ENCODE measurements at regions not wholly inside any gene's neighbourhood (a gene's known extent, or its start where the extent isn't known, plus 50 kb on each side); places are given as distances from the start of the nearest gene placed in this dataset.
A peak's percentile ranks its signal among the peaks of the same experiment; 100 is the strongest.

- DNase-seq, result no peak
Observed at GRCh38 chr1:56304975-56305374, 274.4 kb downstream of the PLPP3 start.

GRCh38 chr1:56303805-56304204, 275.6 kb downstream of the PLPP3 start:
- no peak for DNase-seq

GRCh38 chr1:56302878-56303277, 276.5 kb downstream of the PLPP3 start:
- no peak for DNase-seq

DNA sequence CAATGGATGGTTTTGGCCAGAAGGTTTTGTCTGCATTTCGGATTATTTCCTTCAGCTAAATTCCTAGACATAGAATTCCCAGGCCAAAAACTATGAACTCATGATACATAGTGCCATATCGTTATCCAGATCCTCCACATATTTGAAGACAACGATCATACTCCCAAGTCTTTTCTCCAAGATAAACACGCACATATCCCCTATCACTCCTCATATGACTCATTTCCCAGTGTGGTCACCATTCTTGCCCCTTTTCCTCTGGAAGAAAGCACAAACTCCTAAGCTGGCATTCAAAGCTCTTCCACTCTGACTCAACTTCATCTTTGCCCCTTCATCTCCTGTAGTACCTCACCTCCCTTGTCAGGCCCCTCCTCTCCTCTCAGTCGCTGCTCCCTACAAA, 277.6 kb downstream of the PLPP3 start:
- DNase-seq, result no peak

- DNase-seq, result no peak
Observed at GRCh38 chr1:56300836-56301235, 278.5 kb downstream of the PLPP3 start.

- no peak for DNase-seq
Observed at GRCh38 chr1:56298866-56299265, 280.5 kb downstream of the PLPP3 start.

- no peak for DNase-seq
Observed at GRCh38 chr1:56297904-56298303, 281.5 kb downstream of the PLPP3 start.

DNA sequence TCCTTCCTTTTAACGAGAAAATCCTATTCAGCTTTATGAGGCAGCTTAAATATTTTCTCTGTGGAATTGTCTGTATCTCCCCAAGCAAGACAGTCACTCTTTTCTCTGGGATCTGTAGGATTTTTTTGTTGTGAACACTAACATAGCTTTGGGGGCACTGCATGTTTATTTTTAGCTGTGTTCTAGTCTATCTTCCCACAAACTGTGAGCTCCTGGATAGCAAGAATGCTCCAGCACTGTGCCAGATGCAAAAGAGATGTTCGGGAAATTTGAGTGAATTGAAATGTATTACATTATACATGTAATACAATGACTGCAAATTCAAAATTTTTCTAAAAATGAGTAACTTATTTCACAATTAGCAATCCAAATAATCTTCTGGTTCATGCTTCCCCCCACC, 282.2 kb downstream of the PLPP3 start:
- DNase-seq, result no peak

DNA sequence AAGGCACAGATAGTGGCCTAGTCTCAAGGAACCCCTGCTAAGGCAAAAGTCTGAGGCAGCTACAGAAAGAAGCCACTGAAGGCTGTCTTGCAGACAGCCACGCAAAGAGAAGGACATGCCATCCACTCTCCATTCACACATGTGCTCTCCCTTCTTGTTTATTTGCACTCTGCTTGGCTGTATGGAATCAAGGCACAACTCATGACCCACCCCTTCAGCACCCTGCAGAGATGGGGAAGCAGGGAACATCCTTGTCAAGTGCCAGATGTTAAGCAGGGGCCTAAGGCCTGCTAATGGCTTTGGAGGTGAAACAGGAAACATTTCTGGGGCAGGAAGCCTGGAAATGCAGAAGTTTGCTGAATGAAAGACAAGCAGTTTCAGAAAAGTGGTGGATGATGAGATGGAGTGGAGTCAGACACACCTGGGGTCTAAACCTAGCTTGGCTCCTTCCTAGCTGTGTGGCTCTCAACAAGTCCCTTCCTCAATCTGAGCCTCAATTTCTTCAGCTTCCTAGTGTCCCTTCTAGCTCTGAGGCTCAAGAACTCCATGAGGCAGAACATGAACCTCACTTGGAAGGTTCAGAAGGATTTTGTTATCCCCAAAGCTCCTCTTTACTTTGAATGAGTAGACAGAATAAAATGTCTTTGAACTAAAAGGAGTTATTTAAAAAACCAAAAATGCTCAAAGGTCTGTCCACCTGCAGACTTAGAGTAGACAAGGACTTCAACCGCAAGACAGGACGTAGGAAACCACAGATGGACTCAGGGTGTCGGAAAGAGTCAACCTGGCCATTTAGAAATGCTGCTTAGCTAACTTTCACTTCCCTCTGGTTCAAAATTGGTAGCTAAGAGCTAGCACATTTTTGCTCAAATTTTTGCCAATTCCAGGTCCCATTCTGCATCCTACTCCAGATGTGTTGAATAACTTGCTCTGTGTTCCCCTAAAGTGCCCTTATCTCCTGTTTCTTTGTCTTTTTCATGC, 283.1 kb downstream of the PLPP3 start:
- no peak for DNase-seq

GRCh38 chr1:56291374-56291919, 287.9 kb downstream of the PLPP3 start:
- DNase-seq, result no peak

DNA sequence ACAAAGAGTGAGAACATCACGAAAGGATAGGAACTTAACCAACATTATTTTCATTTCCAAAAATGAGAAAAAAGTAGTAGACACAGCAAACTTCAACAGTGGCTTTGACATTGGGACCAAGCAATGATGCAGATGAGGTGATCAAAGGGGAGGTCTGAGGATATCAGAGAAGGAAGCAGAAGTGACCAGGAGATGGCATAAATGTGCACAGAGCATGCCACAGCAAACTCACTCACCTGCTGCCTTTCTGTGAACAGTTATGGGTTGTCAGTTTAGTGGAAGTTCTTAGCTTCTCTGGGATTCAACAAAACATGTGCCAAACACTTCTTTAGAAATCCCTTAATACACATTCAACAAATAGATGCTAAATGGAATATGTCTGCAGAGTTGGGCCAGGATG, 290.1 kb downstream of the PLPP3 start:
- DNase-seq, result no peak

- DNase-seq, result no peak
Observed at GRCh38 chr1:56287721-56288120, 291.6 kb downstream of the PLPP3 start.

GRCh38 chr1:56286956-56287355, 292.4 kb downstream of the PLPP3 start:
- no peak for DNase-seq

DNA sequence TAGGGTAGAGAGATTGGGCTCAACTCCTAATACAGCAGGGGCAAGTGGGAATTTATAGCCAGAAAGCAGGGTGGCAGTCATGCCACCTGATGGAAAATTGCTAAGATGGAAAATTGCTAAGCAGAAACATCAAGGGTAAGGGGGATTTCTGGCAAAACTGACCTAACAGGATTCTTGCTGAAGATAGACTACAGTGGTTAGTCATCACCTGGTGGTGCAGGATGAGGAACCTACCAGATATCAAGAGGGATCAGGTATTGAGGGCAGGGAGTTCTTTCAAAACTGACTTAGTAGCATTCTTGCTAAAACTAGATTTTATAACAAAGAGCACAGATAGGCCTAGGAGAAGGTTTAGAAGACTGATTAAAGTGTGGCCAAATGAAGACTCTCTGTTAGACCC, 292.9 kb downstream of the PLPP3 start:
- no peak for DNase-seq

DNA sequence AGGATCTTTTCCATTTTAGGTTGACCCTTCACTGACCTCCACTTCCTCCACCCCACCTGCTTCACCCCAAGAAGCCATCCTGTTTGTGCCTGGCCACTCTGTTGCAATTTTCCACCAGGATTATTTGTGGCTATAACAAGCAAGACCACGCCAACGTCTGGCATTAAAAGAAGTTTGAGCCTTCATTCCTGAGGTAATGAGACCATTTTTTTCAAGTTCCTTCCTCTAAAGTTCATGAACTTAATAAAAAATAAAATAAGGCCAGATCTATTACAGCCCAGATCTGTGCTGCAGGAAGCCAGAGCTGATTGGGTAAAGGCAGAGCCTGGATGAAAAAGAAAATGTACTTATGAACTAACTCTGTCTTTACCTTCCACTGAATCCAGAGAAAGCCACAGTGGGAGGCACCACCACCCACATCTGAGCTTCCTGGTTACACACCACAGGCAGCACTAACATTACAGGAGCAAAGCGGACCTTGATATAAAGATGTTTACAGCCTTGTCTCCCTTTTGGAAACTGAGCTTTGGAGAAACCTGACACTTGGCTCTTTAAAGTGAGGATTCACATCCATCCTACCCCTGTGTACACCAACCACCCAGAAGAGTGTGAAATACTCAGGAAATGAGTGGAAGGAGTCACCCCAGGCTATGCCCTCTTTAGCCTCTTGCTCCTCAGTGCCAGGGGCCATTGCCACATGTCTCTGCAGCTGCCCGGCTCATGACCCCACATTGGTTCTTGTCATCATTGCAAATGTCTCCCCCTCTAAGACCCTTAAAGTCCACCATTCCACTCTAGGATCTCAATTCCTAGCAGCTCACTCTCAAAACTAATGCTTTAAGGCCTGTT, 293.6 kb downstream of the PLPP3 start:
- DNase-seq, result no peak

GRCh38 chr1:56284928-56285327, 294.4 kb downstream of the PLPP3 start:
- DNase-seq, result no peak

GRCh38 chr1:56278061-56278460, 301.3 kb downstream of the PLPP3 start:
- DNase-seq, result no peak

- DNase-seq, result no peak
Observed at GRCh38 chr1:56268519-56269140, 310.7 kb downstream of the PLPP3 start.

DNA sequence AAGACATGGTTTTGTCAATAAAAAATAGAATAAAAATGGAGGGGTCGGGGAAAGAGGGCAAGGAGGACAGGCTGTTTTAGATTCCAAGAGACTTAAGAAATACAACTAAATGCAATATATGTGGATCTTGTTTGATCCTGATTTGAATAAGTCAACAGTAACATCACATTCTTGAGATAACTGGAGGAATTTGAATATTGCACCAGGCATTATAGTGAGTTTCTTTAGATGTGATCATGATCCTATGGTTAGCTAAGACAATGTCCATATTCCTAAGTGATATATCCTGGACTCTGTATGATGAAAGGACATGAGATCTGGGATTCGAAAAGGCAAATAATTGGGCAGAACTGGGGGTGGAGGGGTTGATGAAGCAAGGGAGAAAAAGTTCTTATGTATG, 311.8 kb downstream of the PLPP3 start:
- no peak for DNase-seq

DNA sequence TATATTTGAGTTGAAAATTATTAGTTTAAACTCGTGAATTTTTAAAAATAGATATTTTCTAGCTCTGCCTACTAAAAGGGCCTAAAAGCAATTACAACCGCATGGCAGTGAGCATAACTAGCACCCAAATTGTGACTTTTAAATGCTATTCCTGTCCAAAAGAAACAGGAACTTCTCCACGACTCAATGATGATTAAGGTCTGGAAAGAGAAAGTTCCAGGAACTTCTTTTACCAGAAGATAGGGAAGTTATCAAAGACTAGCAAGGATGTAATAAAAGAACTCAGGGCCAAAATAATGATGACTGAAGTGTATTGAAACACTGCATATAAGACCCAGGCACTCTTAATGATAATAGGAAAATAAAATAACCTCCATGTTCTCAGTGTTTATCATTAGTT, 313.0 kb downstream of the PLPP3 start:
- DNase-seq, result no peak

DNA sequence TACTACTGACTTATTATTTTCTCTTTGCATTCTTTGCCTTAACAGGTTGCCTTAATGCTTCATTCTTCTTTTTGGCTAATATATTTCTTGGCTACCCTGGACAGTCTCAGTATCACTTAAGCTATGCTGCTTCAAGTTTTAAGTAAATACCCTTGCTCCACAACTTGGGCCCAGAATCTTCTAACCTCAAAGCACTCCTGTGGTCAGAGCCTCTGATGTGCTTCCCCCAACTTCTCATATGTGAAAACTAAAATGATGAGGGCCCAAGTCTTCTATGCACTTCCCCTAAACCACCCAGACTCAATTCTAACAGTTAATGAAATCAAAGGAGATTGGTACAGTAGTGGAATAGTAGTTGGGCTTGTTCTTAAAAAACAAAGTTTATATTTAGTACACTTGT, 314.1 kb downstream of the PLPP3 start:
- DNase-seq, result no peak

GRCh38 chr1:56263908-56264307, 315.5 kb downstream of the PLPP3 start:
- no peak for DNase-seq

DNA sequence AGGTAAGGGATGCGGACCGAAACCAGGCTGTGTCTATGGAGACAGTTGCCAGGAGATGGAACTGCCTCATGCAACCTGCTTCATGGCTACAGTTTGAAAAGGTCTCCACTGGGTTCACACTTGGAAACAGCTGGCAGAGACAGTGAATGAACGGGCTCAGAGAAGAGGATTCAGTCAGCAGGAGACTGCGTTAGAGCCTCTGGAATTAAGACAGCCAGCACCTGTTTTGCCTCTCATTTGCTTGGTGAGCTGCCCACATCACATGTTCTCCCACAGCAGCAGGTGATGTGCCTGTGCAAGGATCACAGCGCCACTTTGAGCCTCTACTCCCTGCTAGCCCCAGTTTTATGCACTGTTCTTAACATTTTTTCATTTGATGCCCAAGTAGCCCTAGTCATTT, 321.0 kb downstream of the PLPP3 start:
- peak in 1 of 2 experiments; percentile 8 for DNase-seq
